Ovary (tissue), 7 donors: ENCODE measurements at regions not wholly inside any gene's neighbourhood (a gene's known extent, or its start where the extent isn't known, plus 50 kb on each side); places are given as distances from the start of the nearest gene placed in this dataset.

Experiments
- DNase-seq, 5 donors: peaks; one replicate each; pipeline ENCODE4 v3.0.0-alpha.2; 2019 to 2020
- H3K27ac ChIP-seq, 2 donors: fragments of 200-600 bp; one replicate each; pipeline versions ENCODE4 v1.5.1 to v1.8.0; 2019 to 2022
- H3K27me3 ChIP-seq: fragments of 200-600 bp; one replicate; pipeline ENCODE4 v1.8.0; 2022
- H3K36me3 ChIP-seq: fragments of 200-600 bp; sonication (generic); one replicate; pipeline ENCODE4 v1.5.1; 2019
- H3K4me1 ChIP-seq: one replicate; pipeline ENCODE4 v1.8.1; 2013; ENCODE audit warnings: mild to moderate bottlenecking, moderate library complexity; ENCODE audit not compliant: insufficient read depth
- H3K4me3 ChIP-seq: fragments of 200-600 bp; sonication (generic); one replicate; pipeline ENCODE4 v1.5.1; 2017
- H3K9me3 ChIP-seq, 2 donors: fragments of 200-600 bp in 1 of 2; sonication (generic) in 1 of 2; one replicate each; pipeline versions ENCODE4 v1.5.1 to v1.8.1; 2013 to 2019; ENCODE audit warnings: mild to moderate bottlenecking in 1 of 2, moderate library complexity in 1 of 2
- EP300 ChIP-seq: sonication (generic); formaldehyde crosslinking; IDR thresholded peaks from one replicate; pipeline ENCODE4 v1.6.1; 2017; ENCODE audit warnings: antibody characterized with exemption
- POLR2A ChIP-seq: fragments of 450-650 bp; IDR thresholded peaks from one replicate; pipeline ENCODE4 v1.6.1; 2017; ENCODE audit warnings: antibody characterized with exemption, mild to moderate bottlenecking, moderate library complexity
- WGBS, 3 donors: extraction: QIAGEN DNeasy Blood & Tissue Kit in 1 of 3; methylation state at CpG; one replicate each; pipeline versions ENCODE4 v1.1.5 to v1.1.7; 2013 to 2017; 5-methylcytosine and 5-hydroxymethylcytosine counted together
- intact Hi-C, 4 donors: fragments of 100-400 bp; cut with DNase I; formaldehyde crosslinking; loops; one replicate each; pipeline versions ENCODE4 v1.11.0 to v1.15.1; 2022 to 2023
- TF ChIP-seq, protein P1 (sequence below), 3 donors: fragments of 450-650 bp in 2 of 3; fragments of 200-600 bp in 1 of 3; IDR thresholded peaks; one replicate each; pipeline versions ENCODE4 v1.5.1 to v1.8.0; 2016 to 2022; ENCODE audit warnings: antibody characterized with exemption in 3 of 3, mild to moderate bottlenecking in 1 of 3
- donor health status: DM: no; HTN: no; CAD: no; lungs with moderate emphysema.
- donor health status: DM: no; HTN: no; CAD: no.
- donor health status: Bipolar disorder and iron deficiency.
- donor health status: DM: no; HTN: no; CAD: no.
- donor health status: DM: yes; HTN: yes; CAD: no.

DNA sequence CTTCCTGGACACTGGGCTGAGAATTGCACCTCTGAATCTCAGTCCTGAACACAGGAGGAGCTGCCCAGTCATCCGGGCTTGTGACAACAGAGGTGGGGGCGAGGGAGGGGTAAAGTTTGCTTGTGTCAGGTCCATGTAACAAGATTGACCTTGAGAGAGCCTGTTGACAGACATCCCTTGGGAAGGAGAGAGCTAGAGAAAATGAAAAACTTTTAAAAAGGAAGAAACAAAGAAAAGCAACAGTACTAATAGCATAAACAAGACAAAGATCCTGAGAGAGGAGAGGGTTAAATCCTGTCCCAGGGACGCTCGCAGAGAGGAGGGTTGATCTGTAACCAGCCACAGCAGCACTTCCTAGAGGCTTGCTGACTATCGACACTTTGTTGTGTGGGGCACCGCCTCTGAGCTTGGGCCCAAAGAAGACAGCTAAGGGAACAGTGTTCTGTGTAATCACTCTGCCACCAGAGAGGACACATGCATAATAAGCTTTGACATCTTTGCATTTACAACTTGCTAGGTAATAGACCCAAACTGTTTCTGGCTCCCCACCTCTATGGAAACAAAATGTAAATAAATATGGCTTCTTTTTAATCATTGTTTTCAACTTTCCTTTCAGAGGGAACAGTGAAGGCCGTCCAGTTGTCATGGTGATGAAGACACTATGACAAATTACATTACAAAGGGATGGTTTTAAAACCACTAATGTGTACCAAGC, 363.7 kb downstream of the CSNK1G3 start:
- DNase-seq = no peak
- H3K4me1 ChIP-seq = peaks cover 3% of the 10 kb centered on the region
- no peak overlapping the region for H3K4me3 ChIP-seq
- no peaks in the 10 kb centered on the region for H3K27me3 ChIP-seq
- 26 to 38% (median 36%) methylated on average over 7 of the region's 7 CpGs for WGBS, 3 donors
- H3K27ac ChIP-seq = no peak overlapping the region
- no peaks in the 10 kb centered on the region for H3K36me3 ChIP-seq
- intact Hi-C loops = no loop called here
- no peak for TF ChIP-seq EP300
- no peak for TF ChIP-seq POLR2A
- TF ChIP-seq, protein P1, sequence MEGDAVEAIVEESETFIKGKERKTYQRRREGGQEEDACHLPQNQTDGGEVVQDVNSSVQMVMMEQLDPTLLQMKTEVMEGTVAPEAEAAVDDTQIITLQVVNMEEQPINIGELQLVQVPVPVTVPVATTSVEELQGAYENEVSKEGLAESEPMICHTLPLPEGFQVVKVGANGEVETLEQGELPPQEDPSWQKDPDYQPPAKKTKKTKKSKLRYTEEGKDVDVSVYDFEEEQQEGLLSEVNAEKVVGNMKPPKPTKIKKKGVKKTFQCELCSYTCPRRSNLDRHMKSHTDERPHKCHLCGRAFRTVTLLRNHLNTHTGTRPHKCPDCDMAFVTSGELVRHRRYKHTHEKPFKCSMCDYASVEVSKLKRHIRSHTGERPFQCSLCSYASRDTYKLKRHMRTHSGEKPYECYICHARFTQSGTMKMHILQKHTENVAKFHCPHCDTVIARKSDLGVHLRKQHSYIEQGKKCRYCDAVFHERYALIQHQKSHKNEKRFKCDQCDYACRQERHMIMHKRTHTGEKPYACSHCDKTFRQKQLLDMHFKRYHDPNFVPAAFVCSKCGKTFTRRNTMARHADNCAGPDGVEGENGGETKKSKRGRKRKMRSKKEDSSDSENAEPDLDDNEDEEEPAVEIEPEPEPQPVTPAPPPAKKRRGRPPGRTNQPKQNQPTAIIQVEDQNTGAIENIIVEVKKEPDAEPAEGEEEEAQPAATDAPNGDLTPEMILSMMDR (IDR thresholded peaks at IDR 0.05) = no peak
- H3K9me3 ChIP-seq = no peaks in the 10 kb centered on the region

GRCh38 chr5:123874600-123875201, 362.7 kb downstream of the CSNK1G3 start:
- TF ChIP-seq EP300 (no peak), POLR2A (no peak)
- TF ChIP-seq, protein P1 (IDR thresholded peaks at IDR 0.05) = no peak
- Histone ChIP-seq H3K36me3 (no peaks in the 10 kb centered on the region), H3K27ac (no peak overlapping the region), H3K27me3 (no peaks in the 10 kb centered on the region), H3K9me3 (no peaks in the 10 kb centered on the region), H3K4me3 (no peak overlapping the region), H3K4me1 (peaks cover 3% of the 10 kb centered on the region)
- intact Hi-C loops = no loop called here
- no peak for DNase-seq
- 22 to 44% (median 23%) methylated on average over 4 of the region's 4 CpGs for WGBS, 3 donors

GRCh38 chr5:123873846-123874245, 361.9 kb downstream of the CSNK1G3 start:
- Histone ChIP-seq H3K27me3 (no peaks in the 10 kb centered on the region), H3K9me3 (no peaks in the 10 kb centered on the region), H3K4me3 (no peak overlapping the region), H3K36me3 (no peaks in the 10 kb centered on the region), H3K4me1 (peaks cover 3% of the 10 kb centered on the region), H3K27ac (no peak overlapping the region)
- 34 to 45% (median 39%) methylated on average over 2 of the region's 2 CpGs for WGBS, 3 donors
- TF ChIP-seq EP300 (no peak), POLR2A (no peak)
- DNase-seq = no peak
- intact Hi-C loops = no loop called here

DNA sequence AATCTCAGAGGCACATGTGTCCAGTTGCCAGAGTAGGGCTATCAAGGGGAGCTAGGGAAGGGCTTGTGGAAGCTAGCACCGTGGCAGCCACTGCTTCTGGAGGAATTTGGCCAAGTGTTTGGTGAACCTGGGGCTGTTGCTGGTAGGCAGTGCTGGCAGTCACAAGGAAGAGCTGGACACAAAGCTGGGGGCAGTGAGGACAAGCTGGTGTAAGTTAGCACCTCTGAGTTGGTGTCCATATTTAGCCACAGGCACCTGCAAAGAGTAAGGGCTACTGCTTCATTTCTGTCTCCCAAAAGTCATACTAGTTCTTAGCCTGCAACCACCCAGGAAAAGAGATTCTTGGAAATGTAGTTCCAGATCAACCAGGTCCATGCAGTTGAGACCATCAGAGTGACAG, 359.4 kb downstream of the CSNK1G3 start:
- H3K27ac ChIP-seq = no peak overlapping the region
- TF ChIP-seq EP300 = no peak
- TF ChIP-seq, protein P1 (IDR thresholded peaks at IDR 0.05) = no peak
- no peak for TF ChIP-seq POLR2A
- WGBS, 3 donors = 89 to 93% (median 90%) methylated on average over 1 of the region's 1 CpG
- peaks cover 3% of the 10 kb centered on the region for H3K4me1 ChIP-seq
- intact Hi-C loops = no loop called here
- no peaks in the 10 kb centered on the region for H3K9me3 ChIP-seq
- DNase-seq = no peak
- H3K27me3 ChIP-seq = no peaks in the 10 kb centered on the region
- H3K36me3 ChIP-seq = no peaks in the 10 kb centered on the region
- H3K4me3 ChIP-seq = no peak overlapping the region

- intact Hi-C loops = no loop called here
- Histone ChIP-seq H3K4me1 (no peaks in the 10 kb centered on the region), H3K27ac (no peak overlapping the region), H3K27me3 (no peaks in the 10 kb centered on the region), H3K36me3 (no peaks in the 10 kb centered on the region), H3K4me3 (no peak overlapping the region), H3K9me3 (no peaks in the 10 kb centered on the region)
- no peak for DNase-seq
- TF ChIP-seq POLR2A (no peak), EP300 (no peak)
- TF ChIP-seq, protein P1 (IDR thresholded peaks at IDR 0.05) = no peak
- WGBS, 3 donors = 91 to 93% (median 91%) methylated on average over 4 of the region's 4 CpGs
Observed at GRCh38 chr5:123868881-123869280, 356.9 kb downstream of the CSNK1G3 start.
